Pons (tissue), 1 donor: ENCODE measurements at regions not wholly inside any gene's neighbourhood (a gene's known extent, or its start where the extent isn't known, plus 50 kb on each side); places are given as distances from the start of the nearest gene placed in this dataset.
"Not testable (repeated sequence)": the region's sequence is repeated elsewhere in the genome, so short reads cannot be mapped to it uniquely, and the experiment has no call there.

Experiments
- DNase-seq: peaks from one replicate; pipeline ENCODE4 v3.0.0-alpha.2; 2016; ENCODE audit warnings: low spot score

DNA sequence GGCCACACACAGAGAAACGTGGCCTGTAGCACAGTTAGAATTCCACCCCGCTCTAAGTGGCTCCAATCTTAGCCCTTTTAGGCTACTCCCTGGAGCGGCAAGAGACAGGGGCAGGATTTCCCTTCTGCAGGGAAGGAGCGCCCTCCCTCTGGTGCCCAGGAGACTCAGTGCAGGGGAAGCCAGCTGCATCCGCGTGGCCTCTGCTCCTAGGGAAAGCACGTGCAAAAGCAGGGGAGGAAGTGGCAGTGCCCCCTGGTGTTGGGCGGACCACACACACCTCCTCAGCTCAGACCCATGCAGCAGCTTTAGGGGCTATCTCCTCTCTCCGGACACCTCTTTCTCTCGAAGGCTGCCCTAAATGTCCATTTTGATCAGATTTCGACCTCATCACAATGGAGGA is 50.0 kb downstream of the SPRING1 start:
- no peak for DNase-seq

- DNase-seq, result no peak
Measured at GRCh38 chr12:116684891-116685290, 53.0 kb downstream of the SPRING1 start.

DNA sequence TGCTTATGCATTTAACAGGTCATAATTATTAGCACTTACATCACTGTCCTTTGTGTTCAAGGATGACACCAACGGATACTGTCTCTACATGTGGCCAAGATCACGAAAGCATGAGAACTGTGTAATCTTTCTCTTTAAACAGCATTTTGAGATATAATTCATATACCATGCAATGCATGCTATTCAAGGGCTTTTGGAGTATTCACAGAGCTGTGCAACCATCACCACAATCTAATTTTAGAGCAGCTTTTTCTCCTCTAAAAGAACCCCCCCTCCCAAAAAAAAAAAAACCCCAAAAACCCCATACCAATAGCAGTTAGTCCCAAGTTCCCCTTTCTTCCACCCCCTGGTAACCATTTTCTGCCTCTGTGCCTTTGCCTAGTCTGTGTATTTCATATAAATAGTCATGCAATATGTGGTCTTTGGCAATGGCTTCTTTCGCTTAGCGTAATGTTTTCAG is 60.6 kb downstream of the SPRING1 start:
- DNase-seq, result no peak

- no peak for DNase-seq
Measured at GRCh38 chr12:116675339-116676107, 62.3 kb downstream of the SPRING1 start.

GRCh38 chr12:116674643-116675183 is 63.2 kb downstream of the SPRING1 start:
- DNase-seq, result no peak

- no peak for DNase-seq
Measured at GRCh38 chr12:116673681-116674111, 64.2 kb downstream of the SPRING1 start.

- no peak for DNase-seq
Measured at GRCh38 chr12:116672842-116673516, 64.9 kb downstream of the SPRING1 start.

DNA sequence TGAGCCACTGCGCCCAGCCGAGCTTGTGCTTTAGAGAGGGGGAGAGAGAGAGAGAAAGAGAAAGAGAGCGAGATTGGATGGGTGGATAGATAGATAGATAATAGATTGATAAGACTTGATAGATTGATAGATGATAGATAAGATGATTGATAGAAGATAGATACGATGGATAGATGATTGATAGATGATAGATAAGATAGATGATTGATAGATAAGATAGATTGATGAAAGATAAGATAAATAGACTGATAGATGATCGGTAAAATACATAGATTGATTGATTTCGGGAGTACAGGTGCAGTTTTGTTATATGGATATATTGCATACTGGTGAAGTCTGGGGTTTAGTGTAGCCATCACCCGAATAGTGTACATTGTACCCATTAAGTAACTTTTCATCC is 65.9 kb downstream of the SPRING1 start:
- no peak for DNase-seq

GRCh38 chr12:116670859-116671258 is 67.0 kb downstream of the SPRING1 start:
- DNase-seq, result no peak

DNA sequence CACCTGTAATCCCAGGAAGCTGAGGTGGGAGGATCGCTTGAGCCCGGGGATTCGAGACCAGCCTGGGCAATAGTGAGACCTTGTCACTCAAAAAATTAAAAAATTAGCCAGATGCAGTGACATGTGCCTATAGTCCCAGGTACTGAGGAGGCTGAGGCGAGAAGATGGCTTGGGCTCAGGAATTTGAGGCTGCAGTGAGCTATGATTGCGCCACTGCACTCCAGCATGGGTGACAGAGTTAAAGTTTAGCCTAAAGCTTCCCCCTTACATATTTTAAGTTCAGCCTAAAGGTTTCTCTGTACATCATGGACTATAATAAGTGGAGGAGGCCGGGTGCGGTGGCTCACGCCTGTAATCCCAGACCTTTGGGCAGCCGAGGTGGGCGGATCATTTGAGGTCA is 70.1 kb downstream of the SPRING1 start:
- no peak for DNase-seq

- DNase-seq, result not testable (repeated sequence)
Measured at GRCh38 chr12:116666829-116667228, 71.0 kb downstream of the SPRING1 start.

- DNase-seq, result no peak
Measured at GRCh38 chr12:116666305-116666673, 71.6 kb downstream of the SPRING1 start.

- DNase-seq, result no peak
Measured at GRCh38 chr12:116665666-116666304, 72.1 kb downstream of the SPRING1 start.

GRCh38 chr12:116664085-116664484 is 73.8 kb downstream of the SPRING1 start:
- no peak for DNase-seq

GRCh38 chr12:116662612-116663144 is 75.2 kb downstream of the SPRING1 start:
- DNase-seq, result peak; percentile 17

GRCh38 chr12:116661341-116661740 is 76.5 kb downstream of the SPRING1 start:
- no peak for DNase-seq

DNA sequence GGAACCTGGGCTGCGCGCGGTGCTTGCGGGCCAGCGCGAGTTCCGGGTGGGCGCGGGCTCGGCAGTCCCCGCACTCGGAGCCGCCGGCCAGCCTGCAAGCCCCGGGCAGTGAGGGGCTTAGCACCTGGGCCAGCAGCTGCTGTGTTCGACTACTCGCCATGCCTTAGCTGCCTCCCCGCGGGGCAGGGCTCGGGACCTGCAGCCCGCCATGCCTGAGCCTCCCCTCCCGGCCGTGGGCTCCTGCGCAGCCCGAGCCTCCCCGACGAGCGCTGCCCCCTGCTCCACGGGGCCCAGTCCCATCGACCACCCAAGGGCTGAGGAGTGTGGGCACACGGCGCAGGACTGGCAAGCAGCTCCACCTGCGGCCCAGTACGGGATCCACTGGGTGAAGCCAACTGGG is 77.1 kb downstream of the SPRING1 start:
- not testable (repeated sequence) for DNase-seq

GRCh38 chr12:116659771-116660481 is 77.9 kb downstream of the SPRING1 start:
- no peak for DNase-seq

- no peak for DNase-seq
Measured at GRCh38 chr12:116657921-116658495, 79.9 kb downstream of the SPRING1 start.

DNA sequence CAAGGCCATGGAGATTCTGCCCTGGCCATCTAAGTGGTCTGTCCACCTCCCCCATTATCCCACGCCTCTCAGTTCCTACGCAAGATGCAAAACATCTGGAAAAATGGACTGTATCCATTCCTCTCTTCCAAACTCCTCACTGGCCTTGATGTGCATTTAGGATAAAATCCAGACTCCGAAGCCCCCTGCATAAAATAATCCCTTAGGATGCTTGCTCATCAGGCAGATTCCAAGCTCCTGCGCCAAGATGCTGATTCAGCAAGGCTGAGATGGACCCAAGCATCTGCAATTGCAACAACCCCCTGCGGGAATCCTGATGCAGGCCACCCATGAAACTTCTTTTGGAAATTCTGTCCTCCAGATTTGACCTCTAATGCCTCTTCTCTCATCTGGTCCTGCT is 81.6 kb downstream of the SPRING1 start:
- DNase-seq, result no peak

DNA sequence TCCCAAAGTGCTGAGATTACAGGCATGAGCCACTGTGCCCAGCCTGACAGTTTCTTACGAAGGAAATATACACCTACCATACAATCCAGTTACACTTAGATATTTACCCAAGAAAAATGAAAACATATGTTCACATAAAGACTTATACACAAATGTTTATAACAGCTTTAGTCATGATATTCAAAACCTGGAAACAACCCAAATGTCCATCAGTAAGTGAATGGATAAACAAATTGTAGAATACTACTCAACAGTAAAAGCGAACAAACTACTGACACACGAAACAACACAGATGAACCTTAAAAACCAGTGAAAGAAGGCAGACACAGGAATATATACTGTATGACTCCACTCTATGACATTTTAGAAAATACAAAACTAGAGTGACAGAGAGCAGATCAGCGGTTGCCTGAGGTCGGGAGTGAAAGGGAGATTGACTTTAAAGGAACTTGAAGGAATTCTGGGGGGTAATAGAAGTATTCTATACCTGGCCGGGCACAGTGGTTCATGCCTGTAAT is 83.6 kb downstream of the SPRING1 start:
- no peak for DNase-seq
